Activated naive CD4-positive, alpha-beta T cell treated with anti-CD3 and anti-CD28 coated beads, Interleukin-2, amount 10 ng/mL, durations not matched to agents 7 days and 5 days (primary cell): ENCODE measurements at regions not wholly inside any gene's neighbourhood (a gene's known extent, or its start where the extent isn't known, plus 50 kb on each side); places are given as distances from the start of the nearest gene placed in this dataset.

Experiments used
- CTCF ChIA-PET: fragments of 350-600 bp; sonication (Branson Sonifier 250); formaldehyde crosslinking; loops from one replicate; lab custom pipeline; 2021; ENCODE audit warnings: antibody characterized with exemption; lab: Charles Lee
- DNase-seq: peaks from one replicate; pipeline ENCODE4 v3.0.0-alpha.2; 2020
- H3K27ac Mint-ChIP-seq: one replicate; pipeline ENCODE4 v1.8.0; 2021; ENCODE audit warnings: mild to moderate bottlenecking, moderate library complexity, mixed read lengths
- H3K27me3 Mint-ChIP-seq: one replicate; pipeline ENCODE4 v1.8.0; 2021; ENCODE audit warnings: mild to moderate bottlenecking, mixed read lengths
- H3K36me3 Mint-ChIP-seq: one replicate; pipeline ENCODE4 v1.8.0; 2021; ENCODE audit warnings: mixed read lengths
- H3K4me1 Mint-ChIP-seq: one replicate; pipeline ENCODE4 v1.8.0; 2021; ENCODE audit warnings: mixed read lengths
- H3K4me3 Mint-ChIP-seq: one replicate; pipeline ENCODE4 v1.8.0; 2021; ENCODE audit warnings: mild to moderate bottlenecking, moderate library complexity, mixed read lengths
- H3K9me3 Mint-ChIP-seq: one replicate; pipeline ENCODE4 v1.8.0; 2021; ENCODE audit warnings: mixed read lengths

- Mint-ChIP-seq H3K9me3 (no peaks in the 10 kb centered on the region), H3K27me3 (peaks cover 7% of the 10 kb centered on the region), H3K27ac (no peak overlapping the region), H3K4me1 (no peaks in the 10 kb centered on the region), H3K4me3 (no peak overlapping the region), H3K36me3 (no peaks in the 10 kb centered on the region)
- CTCF ChIA-PET = no interaction called here
- no peak for DNase-seq
These were observed 86.3 kb downstream of the OAT start for GRCh38 chr10:124332426-124332825.

GRCh38 chr10:124329941-124330340, 88.8 kb downstream of the OAT start:
- H3K4me1 Mint-ChIP-seq = no peaks in the 10 kb centered on the region
- H3K36me3 Mint-ChIP-seq = no peaks in the 10 kb centered on the region
- DNase-seq = no peak
- H3K27ac Mint-ChIP-seq = no peak overlapping the region
- H3K27me3 Mint-ChIP-seq = peaks cover 7% of the 10 kb centered on the region
- no peak overlapping the region for H3K4me3 Mint-ChIP-seq
- H3K9me3 Mint-ChIP-seq = no peaks in the 10 kb centered on the region
- CTCF ChIA-PET = no interaction called here

GRCh38 chr10:124329362-124329761, 89.4 kb downstream of the OAT start:
- Mint-ChIP-seq H3K4me3 (no peak overlapping the region), H3K4me1 (no peaks in the 10 kb centered on the region), H3K27me3 (peaks cover 7% of the 10 kb centered on the region), H3K27ac (no peak overlapping the region), H3K9me3 (no peaks in the 10 kb centered on the region), H3K36me3 (no peaks in the 10 kb centered on the region)
- CTCF ChIA-PET = no interaction called here
- no peak for DNase-seq

DNA sequence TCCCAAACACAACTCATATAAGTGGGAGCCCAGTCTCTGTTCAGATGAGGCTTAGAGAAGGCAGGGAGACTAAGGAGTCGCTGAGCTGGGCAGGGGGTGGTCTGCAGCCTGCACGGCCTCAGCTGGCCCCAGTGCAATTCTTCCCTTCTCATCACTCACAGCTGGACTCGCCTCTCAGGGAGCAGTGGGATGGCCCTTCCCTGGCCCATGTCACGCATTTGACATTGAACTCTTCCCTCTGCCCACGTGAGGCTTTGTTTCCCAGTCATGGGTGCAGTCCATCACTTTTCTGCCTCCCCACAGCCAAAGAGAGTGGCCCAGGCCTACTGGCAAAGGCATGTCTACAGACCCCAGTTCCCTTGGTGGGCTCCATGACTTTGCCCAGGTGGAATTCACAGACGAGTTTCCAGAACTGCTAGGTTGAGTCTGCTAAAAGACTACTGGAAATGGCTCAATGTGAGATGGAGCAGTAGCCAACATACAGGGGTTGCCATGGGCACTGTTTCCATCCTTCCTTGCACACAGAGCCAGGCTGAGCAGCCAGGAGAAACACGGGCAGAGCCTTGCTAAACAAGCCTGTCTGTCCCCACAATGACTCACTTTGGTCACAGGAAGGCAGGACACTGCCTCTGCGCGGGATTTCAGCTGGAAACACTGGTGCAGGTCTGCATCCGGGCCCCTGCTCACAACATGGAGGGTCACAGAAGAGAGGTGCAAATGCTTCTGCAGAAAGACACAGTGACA, 90.1 kb downstream of the OAT start:
- Mint-ChIP-seq H3K27ac (no peak overlapping the region), H3K4me3 (no peak overlapping the region), H3K27me3 (peaks cover 7% of the 10 kb centered on the region), H3K4me1 (no peaks in the 10 kb centered on the region), H3K9me3 (no peaks in the 10 kb centered on the region), H3K36me3 (no peaks in the 10 kb centered on the region)
- CTCF ChIA-PET = no interaction called here
- DNase-seq = no peak

- CTCF ChIA-PET = no interaction called here
These were observed 92.6 kb downstream of the OAT start for GRCh38 chr10:124325998-124326636.

GRCh38 chr10:124325633-124325914, 93.1 kb downstream of the OAT start:
- CTCF ChIA-PET = no interaction called here
- no peak overlapping the region for H3K4me3 Mint-ChIP-seq
- no peaks in the 10 kb centered on the region for H3K4me1 Mint-ChIP-seq
- no peaks in the 10 kb centered on the region for H3K36me3 Mint-ChIP-seq
- no peak overlapping the region for H3K27ac Mint-ChIP-seq
- DNase-seq = no peak
- no peaks in the 10 kb centered on the region for H3K9me3 Mint-ChIP-seq
- peaks cover 7% of the 10 kb centered on the region for H3K27me3 Mint-ChIP-seq

More at GRCh38 chr10:124325998-124326636, 92.6 kb downstream of the OAT start:
- Mint-ChIP-seq H3K27me3 (peaks cover 7% of the 10 kb centered on the region), H3K4me1 (no peaks in the 10 kb centered on the region), H3K36me3 (no peaks in the 10 kb centered on the region), H3K4me3 (no peak overlapping the region), H3K27ac (no peak overlapping the region), H3K9me3 (no peaks in the 10 kb centered on the region)
- DNase-seq = no peak

- CTCF ChIA-PET = no interaction called here
- Mint-ChIP-seq H3K4me3 (no peak overlapping the region), H3K4me1 (no peaks in the 10 kb centered on the region), H3K9me3 (no peaks in the 10 kb centered on the region), H3K27me3 (peaks cover 5% of the 10 kb centered on the region), H3K36me3 (no peaks in the 10 kb centered on the region), H3K27ac (no peak overlapping the region)
- DNase-seq = no peak
These were observed 93.7 kb downstream of the OAT start for GRCh38 chr10:124324856-124325632.

DNA sequence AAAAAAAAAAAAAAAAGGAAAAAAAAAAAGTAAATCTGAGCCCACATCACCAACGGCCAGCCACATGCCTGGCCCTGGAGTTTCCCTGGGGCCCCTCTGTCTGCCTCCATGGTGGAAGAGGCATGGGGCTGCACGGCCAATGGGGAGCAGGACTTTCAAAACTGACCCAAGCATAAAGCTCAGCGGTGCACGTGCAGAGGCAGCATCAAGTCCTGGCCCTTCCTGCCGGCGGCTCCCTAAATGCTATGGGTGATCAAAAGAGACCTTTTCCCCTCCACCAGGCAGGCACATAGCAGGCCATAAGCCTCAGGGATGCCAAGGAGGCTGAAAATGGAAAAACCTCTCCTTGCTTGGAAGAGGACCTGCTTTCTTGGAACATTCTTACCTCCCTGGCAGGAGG, 94.3 kb downstream of the OAT start:
- CTCF ChIA-PET = no interaction called here
- H3K4me1 Mint-ChIP-seq = no peaks in the 10 kb centered on the region
- no peak for DNase-seq
- no peaks in the 10 kb centered on the region for H3K36me3 Mint-ChIP-seq
- H3K9me3 Mint-ChIP-seq = no peaks in the 10 kb centered on the region
- no peak overlapping the region for H3K27ac Mint-ChIP-seq
- H3K4me3 Mint-ChIP-seq = no peak overlapping the region
- no peaks in the 10 kb centered on the region for H3K27me3 Mint-ChIP-seq

DNA sequence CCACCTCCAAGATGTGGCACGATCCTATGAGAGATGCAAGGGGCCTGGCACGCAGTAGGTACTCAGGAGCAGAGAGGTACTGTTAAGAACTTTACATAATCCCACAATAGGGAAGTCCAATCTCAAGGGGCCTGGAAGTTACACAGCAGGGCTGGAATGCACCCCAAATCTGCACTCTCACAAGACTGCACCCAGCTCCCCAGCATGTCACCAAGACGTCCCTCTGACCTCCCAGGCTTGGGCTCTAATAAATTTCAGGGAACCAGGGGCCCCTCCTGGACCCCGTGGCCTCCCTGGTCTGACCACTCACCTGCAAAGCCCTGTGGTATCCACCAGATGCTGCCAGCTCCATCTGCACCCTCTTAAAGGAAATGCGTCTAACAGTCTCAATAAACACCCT, 94.9 kb downstream of the OAT start:
- no peak overlapping the region for H3K27ac Mint-ChIP-seq
- CTCF ChIA-PET = no interaction called here
- DNase-seq = no peak
- H3K4me1 Mint-ChIP-seq = no peaks in the 10 kb centered on the region
- H3K4me3 Mint-ChIP-seq = no peak overlapping the region
- no peaks in the 10 kb centered on the region for H3K36me3 Mint-ChIP-seq
- no peaks in the 10 kb centered on the region for H3K9me3 Mint-ChIP-seq
- no peaks in the 10 kb centered on the region for H3K27me3 Mint-ChIP-seq

DNA sequence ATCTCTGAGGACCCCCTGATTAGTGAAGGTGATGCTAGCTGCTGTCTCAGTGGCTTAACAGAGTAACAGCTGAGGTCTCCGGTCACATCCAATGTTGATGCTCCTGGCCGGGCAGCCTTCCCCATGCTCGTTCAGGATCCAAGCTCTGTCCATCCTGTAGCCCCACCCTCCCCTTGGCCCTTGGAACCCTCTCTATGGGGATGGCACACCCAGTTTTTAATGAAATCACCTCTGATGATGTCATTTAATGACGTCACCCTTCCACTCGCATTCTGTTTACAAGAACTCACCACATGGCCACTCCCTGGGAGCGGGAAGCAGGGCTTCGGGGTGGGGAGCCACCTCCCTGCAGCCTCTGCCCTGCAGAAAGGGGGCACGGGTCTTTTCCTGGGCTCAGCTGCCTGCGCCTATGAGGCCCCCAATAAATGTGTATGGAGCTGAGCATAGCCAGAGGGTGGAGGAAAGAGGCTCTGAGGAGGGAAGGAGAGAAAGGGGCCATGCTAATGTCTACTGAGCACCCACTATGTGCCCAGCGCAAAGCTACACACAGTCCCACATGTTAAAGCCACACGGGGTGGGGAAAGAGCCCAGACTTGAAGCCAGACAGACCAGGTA, 95.5 kb downstream of the OAT start:
- CTCF ChIA-PET = no interaction called here
- no peak for DNase-seq
- Mint-ChIP-seq H3K9me3 (no peaks in the 10 kb centered on the region), H3K36me3 (no peaks in the 10 kb centered on the region), H3K4me3 (no peak overlapping the region), H3K4me1 (no peaks in the 10 kb centered on the region), H3K27me3 (no peaks in the 10 kb centered on the region), H3K27ac (no peak overlapping the region)

DNA sequence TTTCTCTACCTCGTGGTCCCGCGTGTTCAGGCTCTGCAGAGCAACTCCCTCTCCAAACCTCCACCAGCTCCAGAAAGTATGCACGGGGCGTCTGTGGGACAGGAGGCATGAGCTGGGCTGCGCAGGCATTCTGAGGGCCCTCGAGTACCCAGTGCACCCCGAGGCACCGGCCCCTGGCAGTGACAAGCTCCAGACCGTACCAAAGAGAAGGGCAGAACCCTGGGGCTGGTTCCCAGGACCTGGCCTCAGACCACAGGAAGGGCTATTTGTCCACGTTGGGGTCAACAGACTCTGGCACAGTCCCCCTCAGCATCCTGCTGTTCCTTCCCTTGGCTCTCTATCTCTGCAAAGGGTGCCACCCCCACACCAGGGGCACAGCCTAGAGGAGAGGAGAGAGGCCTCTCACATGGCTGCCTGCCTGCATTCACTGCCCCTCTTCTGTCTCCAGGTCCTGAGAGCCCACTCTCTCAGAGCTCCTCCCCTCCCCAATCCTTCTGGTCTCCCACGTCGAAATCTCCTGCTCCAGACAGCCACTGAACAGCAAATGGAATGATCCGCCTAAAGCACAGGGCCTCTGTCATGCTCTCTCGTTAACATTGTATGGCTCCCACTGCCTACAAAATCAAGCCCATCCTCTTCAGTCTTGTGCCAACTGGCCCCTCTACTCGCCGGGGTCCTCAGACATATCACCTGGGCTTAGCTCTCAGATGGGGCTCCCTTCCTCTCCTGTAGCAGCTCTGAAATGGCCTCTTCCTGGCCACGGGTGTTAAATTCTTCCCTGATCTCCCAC, 96.3 kb downstream of the OAT start:
- CTCF ChIA-PET = no interaction called here
- Mint-ChIP-seq H3K27ac (no peak overlapping the region), H3K36me3 (no peaks in the 10 kb centered on the region), H3K9me3 (no peaks in the 10 kb centered on the region), H3K4me1 (no peaks in the 10 kb centered on the region), H3K27me3 (no peaks in the 10 kb centered on the region), H3K4me3 (no peak overlapping the region)
- no peak for DNase-seq

DNA sequence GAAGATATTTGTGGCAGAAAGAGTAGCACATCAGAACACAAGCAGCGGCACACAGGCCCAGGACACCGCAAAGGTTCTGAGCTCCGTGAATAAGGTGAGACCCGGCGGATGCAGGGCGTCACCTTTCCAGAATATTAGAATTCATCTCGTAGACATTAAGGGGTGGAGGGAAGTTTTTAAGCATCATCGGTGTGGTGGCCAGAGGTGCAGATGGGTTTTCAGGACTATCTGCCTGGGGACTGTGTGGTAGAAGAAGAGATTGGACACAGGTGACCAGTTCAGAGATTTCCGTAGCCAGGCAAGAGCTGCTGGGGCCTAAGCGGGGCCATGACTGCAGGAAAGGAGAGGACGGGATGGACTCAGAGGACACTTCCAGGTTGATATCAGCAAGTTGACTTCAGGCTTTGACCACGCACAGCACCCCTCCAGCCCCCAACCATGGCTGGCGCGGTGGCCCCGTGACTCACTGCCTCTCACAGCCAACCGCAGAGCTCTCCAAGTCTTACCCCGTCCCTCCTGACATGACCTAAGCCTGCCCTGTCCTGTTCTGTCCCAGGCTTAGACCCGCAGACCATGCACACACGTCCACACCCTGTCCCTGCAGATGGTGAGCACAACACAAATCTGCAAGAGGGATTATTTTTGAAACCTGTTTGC, 97.2 kb downstream of the OAT start:
- DNase-seq = no peak
- CTCF ChIA-PET = no interaction called here
- no peaks in the 10 kb centered on the region for H3K9me3 Mint-ChIP-seq
- H3K4me3 Mint-ChIP-seq = no peak overlapping the region
- no peaks in the 10 kb centered on the region for H3K27me3 Mint-ChIP-seq
- no peaks in the 10 kb centered on the region for H3K4me1 Mint-ChIP-seq
- H3K27ac Mint-ChIP-seq = no peak overlapping the region
- H3K36me3 Mint-ChIP-seq = no peaks in the 10 kb centered on the region

DNA sequence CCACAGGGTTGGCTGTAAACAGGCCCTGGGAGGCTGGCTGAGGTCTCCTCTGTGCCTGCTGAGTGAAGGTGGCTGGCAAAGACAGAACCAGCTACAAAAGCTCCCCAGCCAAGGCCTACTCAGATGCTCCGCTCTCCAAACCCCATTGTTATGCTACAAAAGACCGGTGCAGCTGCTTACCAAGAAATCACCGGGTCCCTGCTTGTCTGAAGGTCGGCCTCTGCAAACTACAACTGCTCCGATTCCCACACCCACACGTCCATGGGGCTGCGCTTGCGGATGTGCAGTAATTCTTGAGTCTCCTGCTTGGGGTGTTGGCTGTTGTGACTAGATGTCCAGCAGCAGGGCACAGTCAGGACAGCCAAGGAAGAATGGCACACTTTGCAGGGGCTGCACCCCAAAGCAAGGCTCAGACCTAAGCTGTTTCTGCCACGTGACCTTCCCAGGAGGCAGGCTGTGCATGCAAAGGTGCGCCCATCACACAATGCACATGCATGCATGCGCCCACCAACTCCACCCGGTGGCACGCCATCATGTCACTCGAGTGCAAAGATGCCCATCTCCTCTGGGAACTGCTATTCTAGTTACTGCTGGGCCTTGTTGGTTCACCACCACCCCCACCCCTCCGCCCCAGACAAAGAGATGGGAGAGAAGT, 97.8 kb downstream of the OAT start:
- CTCF ChIA-PET = no interaction called here
- no peaks in the 10 kb centered on the region for H3K4me1 Mint-ChIP-seq
- H3K27me3 Mint-ChIP-seq = no peaks in the 10 kb centered on the region
- H3K36me3 Mint-ChIP-seq = no peaks in the 10 kb centered on the region
- H3K27ac Mint-ChIP-seq = no peak overlapping the region
- H3K4me3 Mint-ChIP-seq = no peak overlapping the region
- H3K9me3 Mint-ChIP-seq = no peaks in the 10 kb centered on the region
- DNase-seq = no peak
